NCI-H2029 treated with DMSO at 0.1 percent for 48 hours (cell line): ENCODE measurements at regions not wholly inside any gene's neighbourhood (a gene's known extent, or its start where the extent isn't known, plus 50 kb on each side); places are given as distances from the start of the nearest gene placed in this dataset.

ENCODE experiments used
- DNase-seq: peaks from one replicate; lab custom pipeline; 2025; lab: John Stamatoyannopoulos, UW

- no peak for DNase-seq
Observed at GRCh38 chr20:52779125-52779524, 193.0 kb upstream of the TSHZ2 start.

DNA sequence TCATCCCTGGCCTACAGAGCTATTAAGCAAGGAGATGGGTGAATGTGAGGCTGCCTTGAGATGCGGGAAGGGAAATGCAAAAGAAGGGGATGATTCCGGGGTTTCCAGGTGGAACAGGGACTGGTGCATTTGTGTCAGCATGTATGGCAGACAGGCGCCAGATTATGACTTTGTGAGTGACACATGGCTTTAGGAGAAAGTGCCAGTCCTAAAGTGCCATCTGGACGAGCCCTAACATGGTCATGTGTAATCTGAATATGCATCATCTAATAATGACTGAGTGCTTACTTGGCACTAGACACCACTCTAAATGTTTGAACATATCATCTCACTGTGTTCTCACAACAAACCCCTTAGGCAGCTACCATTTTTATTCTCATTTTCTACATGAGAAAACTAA, 195.0 kb upstream of the TSHZ2 start:
- no peak for DNase-seq

GRCh38 chr20:52775786-52776185, 196.4 kb upstream of the TSHZ2 start:
- DNase-seq = no peak

- DNase-seq = no peak
Observed at GRCh38 chr20:52768694-52769093, 203.5 kb upstream of the TSHZ2 start.

DNA sequence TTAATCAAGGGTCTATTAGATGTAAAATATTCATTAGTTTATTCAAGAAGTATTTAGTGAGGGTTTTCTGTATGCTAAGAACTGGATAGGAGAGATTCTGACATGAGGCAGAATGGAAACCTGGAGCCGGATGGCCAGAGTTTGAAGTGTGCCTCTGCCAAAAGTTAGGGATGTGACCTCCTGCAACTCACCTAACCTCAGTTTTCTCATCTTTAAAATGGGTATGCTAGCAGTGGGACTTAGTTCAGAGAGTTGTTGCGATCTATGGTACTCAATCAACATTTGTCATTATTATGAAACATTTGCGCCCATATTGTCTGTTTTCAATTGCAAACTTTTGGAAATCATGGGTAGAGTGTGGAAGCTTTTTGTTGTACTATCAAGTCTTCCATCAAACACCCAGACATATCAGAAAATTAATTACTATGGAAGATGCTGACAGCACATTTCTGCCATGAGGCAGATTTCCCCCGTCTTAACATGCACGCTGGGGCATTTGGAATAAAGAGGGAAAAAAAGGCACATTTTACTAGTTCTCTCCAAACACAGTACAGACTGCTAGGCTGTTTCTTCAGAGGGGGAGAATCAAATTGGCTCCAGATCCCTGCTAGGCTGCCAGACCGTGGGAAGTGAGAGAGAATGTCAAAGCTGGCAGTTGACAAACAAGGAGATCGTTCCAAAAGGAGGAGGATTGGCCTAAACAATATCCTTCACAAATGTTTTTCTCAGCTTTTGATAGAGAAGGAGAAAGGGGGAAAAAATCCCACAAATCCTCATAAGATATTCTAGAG, 205.3 kb upstream of the TSHZ2 start:
- no peak for DNase-seq

- DNase-seq = no peak
Observed at GRCh38 chr20:52763321-52763853, 208.8 kb upstream of the TSHZ2 start.

DNA sequence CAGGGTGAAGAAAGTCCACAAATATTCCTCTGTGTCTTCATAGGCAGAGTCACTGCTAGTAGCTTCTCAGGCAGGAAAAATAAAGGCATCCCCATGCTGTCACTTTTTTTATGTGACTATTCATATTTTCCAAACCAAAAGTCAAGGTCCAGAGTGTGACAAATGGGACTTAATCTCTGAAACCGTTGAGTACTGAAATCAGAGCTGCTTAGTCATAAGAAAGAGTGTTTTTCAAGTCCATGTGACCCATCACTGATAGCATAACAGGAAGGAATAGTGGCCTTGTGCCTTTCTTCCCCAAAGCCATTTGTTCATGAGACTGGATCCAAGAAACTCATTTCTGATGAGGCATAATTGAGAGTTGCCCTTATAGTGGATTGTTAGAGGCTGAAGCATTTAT, 210.3 kb upstream of the TSHZ2 start:
- DNase-seq = no peak

DNA sequence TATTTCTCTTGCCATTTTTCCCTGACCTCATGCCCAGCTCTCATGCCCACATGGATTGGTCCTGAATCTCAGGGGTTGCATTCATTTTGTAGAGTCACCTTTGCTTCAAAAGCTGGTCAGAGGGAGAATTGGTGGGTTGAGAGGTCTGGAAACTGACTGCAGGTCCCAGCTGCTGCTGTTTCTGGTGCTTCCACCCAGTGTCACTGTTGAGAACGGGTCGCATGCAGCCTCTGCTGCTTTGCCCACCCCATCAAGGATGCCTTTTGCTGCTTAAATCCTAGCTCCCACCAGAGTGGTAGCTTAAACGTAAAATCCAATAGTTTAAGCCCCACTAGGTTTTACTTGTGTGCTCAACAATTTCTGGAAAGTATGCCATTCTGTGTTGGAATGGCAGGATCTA, 211.4 kb upstream of the TSHZ2 start:
- no peak for DNase-seq

- no peak for DNase-seq
Observed at GRCh38 chr20:52757411-52757810, 214.7 kb upstream of the TSHZ2 start.

DNA sequence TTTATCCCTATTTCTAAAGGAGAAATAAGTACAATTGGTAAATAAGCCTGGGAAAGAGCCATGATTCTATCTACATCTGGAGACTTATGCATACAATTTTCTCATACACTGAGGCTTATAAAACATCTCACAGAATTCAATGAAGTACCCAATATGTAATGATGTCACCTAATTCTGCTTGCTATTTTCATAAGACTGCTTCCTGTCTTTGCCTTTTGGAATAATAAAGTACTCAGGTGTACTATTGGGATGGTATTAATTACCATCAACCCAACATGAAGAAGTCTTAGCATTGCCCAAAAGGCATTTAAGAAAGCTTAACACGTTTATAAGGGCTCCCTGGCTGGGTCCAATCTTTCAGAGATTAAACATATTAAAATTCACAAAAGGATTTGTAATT, 216.4 kb upstream of the TSHZ2 start:
- no peak for DNase-seq

DNA sequence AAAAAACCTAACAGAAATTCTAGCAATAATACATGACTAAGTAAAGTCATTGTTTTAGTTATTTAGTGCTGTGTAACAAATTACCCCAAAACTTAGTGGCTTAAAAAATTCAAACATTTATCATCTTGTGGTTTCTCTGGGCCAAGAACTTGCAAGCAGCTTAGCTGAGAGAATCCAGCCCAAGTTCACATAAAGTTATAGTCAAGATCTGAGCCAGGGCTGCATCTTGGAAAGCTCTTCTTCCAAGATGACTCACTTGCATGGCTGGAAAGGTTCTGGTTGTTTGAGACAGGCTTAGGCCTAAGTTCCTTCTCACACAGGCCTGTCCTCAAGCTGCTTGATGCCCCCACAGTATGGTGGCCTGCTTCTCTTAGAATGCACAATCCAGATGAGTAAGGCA, 217.8 kb upstream of the TSHZ2 start:
- no peak for DNase-seq

DNA sequence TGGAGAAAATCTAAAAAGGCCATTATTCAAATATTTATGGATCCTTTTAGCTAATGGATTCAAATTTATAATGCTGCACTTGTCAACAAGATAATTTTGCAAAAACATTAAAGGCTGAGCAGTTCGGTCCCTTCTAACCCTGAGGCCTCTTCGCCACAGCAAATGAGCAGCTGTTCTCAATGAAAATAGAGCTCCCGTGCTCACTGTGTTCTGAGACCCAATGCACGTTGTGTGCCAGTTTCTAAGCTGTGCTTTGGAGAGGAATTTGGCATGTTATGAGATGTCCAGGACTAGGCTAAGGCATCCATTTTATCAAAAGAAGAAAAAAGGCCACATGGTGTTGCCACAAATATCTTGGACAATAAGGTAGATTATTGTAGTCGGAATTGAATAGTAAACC, 220.1 kb upstream of the TSHZ2 start:
- DNase-seq = no peak

GRCh38 chr20:52751571-52751970, 220.6 kb upstream of the TSHZ2 start:
- no peak for DNase-seq

- DNase-seq = no peak
Observed at GRCh38 chr20:52749938-52750337, 222.2 kb upstream of the TSHZ2 start.

DNA sequence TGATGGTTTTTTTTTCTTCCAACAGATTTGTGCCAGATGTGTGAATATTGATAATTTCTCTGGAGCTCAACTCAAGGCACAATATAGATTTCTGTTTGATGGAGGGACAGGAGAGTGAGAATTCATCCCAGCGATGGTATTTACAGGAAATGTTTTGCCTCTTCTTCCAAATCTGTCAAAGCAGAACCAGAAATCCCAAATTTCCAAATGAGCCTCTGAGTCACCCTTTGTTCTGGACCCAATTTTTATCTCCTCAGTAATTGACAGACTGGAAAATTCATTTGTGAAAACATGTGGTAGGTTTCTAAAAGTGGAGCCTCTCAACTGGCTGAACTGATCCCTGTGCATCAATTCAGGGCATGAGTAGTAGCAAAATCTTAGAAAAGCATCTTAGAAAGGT, 223.2 kb upstream of the TSHZ2 start:
- DNase-seq = no peak

DNA sequence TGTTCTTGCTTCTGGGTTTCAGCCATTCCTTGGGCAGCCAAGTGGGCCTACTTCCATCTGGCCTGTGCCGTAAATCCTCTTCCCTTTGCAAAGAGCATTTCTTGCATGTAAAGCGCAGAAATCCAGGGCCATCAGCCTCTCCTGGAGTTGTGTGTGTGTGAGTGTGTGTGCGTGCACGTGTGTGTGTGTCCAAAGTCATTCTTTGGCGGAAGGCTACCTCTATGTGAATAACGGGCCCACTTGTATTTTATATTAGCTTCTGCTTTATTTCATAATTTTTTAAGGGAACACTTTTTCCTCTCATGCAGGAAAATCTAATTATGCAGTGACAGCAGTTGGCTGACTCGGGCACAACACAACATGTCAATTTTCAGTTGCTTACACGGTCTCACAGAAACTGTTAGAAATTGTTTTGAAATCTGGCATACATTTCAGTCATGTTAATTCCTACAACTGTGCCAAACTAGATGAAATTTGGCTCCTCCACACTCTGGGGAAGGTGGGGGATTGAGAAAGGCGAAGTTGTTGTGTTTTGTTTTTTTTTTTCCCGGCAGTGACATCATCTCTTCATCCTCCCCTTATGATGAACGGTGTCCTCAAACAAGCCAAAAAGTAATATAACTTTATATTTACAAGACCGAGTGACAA, 223.7 kb upstream of the TSHZ2 start:
- DNase-seq = no peak

GRCh38 chr20:52747845-52748284, 224.3 kb upstream of the TSHZ2 start:
- no peak for DNase-seq

GRCh38 chr20:52746770-52747169, 225.4 kb upstream of the TSHZ2 start:
- DNase-seq = no peak

DNA sequence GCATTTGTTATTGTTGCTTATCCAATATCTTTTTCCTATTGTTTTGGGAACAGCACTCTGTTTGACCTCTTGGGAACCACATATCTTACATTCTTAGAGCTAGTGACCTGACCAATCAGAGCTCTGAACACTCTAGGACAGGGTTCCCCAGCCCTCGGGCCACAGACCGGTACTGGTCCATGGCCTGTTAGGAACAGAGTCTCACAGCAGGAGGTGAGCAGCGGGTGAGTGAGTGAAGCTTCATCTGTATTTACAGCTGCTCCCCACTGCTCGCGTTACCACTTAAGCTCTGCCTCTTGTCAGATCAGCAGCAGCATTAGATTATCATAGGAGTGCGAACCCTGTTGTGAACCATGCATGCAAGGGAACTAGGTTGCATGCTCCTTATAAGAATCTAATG, 226.0 kb upstream of the TSHZ2 start:
- DNase-seq = no peak

DNA sequence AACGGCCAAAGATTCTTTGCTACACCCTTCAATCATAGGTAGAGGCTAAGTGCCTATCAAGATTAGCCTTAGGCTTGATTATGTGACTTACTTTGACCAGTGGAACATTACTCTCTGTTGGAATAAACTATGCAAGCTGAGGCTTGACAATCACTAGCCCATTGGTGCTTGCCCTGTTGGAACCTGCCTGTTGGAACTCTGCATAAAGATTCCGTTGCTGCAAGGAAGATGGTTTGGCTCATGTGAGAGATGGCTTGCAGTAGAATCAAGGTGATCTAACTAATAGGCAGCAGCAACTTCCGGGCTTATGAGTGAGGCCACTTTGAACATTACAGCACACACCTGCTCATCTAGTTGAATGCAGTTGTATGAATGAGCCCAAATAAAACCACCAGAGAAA, 227.7 kb upstream of the TSHZ2 start:
- DNase-seq = no peak

GRCh38 chr20:52738081-52738480, 234.1 kb upstream of the TSHZ2 start:
- DNase-seq = no peak

GRCh38 chr20:52736507-52736906, 235.7 kb upstream of the TSHZ2 start:
- DNase-seq = no peak

GRCh38 chr20:52731093-52731492, 241.1 kb upstream of the TSHZ2 start:
- DNase-seq = peak; percentile 74
